ENCODE measurements at regions not wholly inside any gene's neighbourhood (a gene's known extent, or its start where the extent isn't known, plus 50 kb on each side); places are given as distances from the start of the nearest gene placed in this dataset.

DNA sequence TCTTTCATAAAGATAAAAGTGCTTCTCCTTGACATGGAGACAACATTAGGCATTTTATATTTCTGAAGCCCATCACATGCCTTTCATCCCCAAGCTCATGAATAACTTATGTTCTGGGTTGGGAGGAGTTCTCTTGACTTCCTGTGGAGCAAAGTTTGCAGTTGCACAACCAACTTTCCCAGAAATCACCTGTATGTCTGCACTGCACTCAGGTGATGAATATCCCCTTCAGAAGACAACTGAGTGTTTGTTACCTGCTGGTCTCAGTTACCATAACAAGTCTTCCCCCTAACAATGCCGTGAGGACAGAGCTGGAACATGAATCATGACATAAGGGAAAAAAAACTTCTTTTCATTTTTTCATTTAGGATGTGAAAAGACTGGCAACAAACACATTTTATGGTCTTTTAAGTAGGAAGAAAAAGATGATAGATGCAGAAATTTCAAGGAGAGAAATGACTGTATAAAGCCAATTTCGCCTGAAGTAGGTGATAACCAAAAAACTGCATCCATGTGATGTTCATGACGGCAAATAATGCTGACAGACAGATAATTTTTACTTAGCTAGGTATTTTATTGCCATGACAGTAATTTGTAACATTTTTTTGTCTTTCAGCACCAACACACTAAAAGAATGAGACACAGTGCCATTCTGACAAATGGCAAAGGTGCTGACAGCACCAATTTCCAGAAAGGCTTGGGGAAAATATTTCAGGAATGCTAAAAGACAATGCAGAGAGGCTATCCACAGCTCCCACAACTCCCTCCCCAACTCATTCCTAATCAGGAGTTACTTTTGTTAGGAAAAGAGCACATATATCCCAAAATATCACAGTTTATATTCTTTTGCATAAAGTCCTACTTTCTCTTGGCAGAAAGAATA is 656.3 kb downstream of the PRELID2 start:
- H3K4me1 ChIP-seq (ENCODE audit: insufficient read depth, low read length) = no peaks in the 10 kb centered on the region
- no peak overlapping the region for H3K4me3 ChIP-seq (ENCODE audit: low read depth in 1 of 2, low read length in 2 of 2)
- no peak overlapping the region for H3K4me2 ChIP-seq (ENCODE audit: insufficient read depth, low read length)
- H3K36me3 ChIP-seq (ENCODE audit: insufficient read depth, low read length) = no peaks in the 10 kb centered on the region
- TF ChIP-seq, protein P1, sequence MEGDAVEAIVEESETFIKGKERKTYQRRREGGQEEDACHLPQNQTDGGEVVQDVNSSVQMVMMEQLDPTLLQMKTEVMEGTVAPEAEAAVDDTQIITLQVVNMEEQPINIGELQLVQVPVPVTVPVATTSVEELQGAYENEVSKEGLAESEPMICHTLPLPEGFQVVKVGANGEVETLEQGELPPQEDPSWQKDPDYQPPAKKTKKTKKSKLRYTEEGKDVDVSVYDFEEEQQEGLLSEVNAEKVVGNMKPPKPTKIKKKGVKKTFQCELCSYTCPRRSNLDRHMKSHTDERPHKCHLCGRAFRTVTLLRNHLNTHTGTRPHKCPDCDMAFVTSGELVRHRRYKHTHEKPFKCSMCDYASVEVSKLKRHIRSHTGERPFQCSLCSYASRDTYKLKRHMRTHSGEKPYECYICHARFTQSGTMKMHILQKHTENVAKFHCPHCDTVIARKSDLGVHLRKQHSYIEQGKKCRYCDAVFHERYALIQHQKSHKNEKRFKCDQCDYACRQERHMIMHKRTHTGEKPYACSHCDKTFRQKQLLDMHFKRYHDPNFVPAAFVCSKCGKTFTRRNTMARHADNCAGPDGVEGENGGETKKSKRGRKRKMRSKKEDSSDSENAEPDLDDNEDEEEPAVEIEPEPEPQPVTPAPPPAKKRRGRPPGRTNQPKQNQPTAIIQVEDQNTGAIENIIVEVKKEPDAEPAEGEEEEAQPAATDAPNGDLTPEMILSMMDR (IDR thresholded peaks at IDR 0.05; ENCODE audit: borderline replicate concordance, extremely low read depth, low read length, poor library complexity, severe bottlenecking) = no peak
- ATAC-seq (ENCODE audit: insufficient read depth, low read depth) (no peak), DNase-seq (no peak)
- H3K79me2 ChIP-seq (ENCODE audit: insufficient read depth, low read length) = no peaks in the 10 kb centered on the region
- no peaks in the 10 kb centered on the region for H3K9me3 ChIP-seq (ENCODE audit: insufficient read depth, low read length, severe bottlenecking)
- no peak overlapping the region for H3K9ac ChIP-seq (ENCODE audit: low read depth, low read length)
- H3K27me3 ChIP-seq (ENCODE audit: insufficient read depth, low read length, poor library complexity) = no peaks in the 10 kb centered on the region
- no peak overlapping the region for H3K27ac ChIP-seq (ENCODE audit: low read length)
- no peaks in the 10 kb centered on the region for H4K20me1 ChIP-seq (ENCODE audit: insufficient read depth, low read length)
- no peak overlapping the region for H2AFZ ChIP-seq (ENCODE audit: low read depth, low read length)

DNA sequence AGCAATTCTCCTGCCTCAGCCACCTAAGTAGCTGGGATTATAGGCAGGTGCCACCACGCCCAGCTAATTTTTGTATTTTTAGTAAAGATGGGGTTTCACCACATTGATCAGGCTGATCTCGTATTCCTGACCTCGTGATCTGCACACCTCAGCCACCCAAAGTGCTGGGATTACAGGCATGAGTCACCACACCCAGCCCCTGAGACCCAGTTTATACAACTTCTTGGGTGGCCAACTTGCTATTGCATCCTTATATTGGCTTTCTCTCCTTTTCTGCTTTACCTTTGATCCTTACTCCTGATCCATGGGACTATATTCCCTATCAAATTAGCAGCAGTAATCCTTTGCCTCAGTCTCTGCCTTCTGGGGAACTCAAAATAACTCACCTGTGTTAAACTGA is 659.1 kb downstream of the PRELID2 start:
- no peaks in the 10 kb centered on the region for H3K27me3 ChIP-seq (ENCODE audit: insufficient read depth, low read length, poor library complexity)
- no peaks in the 10 kb centered on the region for H3K36me3 ChIP-seq (ENCODE audit: insufficient read depth, low read length)

DNA sequence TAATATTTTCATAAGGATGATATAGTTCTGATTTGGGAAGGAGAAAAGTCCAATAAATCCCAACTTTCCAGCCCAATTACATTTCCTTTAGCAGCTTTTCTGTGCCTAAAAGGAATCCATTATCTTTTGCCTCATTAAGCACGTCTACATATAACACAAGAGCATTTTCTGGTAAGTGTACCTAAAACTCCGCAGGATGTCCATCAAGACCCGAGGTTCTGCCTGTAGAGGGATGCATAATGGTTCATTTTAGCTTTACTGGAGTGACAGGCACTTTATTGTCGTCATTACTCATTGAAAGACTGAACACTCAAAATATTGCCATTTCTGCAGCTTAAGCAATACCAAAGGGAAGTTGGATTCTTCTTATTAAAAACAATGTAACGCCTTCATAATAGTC is 669.0 kb downstream of the PRELID2 start:
- DNase-seq (no peak), ATAC-seq (ENCODE audit: insufficient read depth, low read depth) (no peak)
- Histone ChIP-seq H3K4me1 (ENCODE audit: insufficient read depth, low read length) (no peaks in the 10 kb centered on the region), H4K20me1 (ENCODE audit: insufficient read depth, low read length) (no peaks in the 10 kb centered on the region), H3K27ac (ENCODE audit: low read length) (no peak overlapping the region), H3K79me2 (ENCODE audit: insufficient read depth, low read length) (no peaks in the 10 kb centered on the region), H3K27me3 (ENCODE audit: insufficient read depth, low read length, poor library complexity) (no peaks in the 10 kb centered on the region), H3K4me2 (ENCODE audit: insufficient read depth, low read length) (no peak overlapping the region), H2AFZ (ENCODE audit: low read depth, low read length) (no peak overlapping the region), H3K9me3 (ENCODE audit: insufficient read depth, low read length, severe bottlenecking) (no peaks in the 10 kb centered on the region), H3K36me3 (ENCODE audit: insufficient read depth, low read length) (no peaks in the 10 kb centered on the region), H3K4me3 (ENCODE audit: low read depth in 1 of 2, low read length in 2 of 2) (no peak overlapping the region), H3K9ac (ENCODE audit: low read depth, low read length) (no peak overlapping the region)
- TF ChIP-seq, protein P1 (IDR thresholded peaks at IDR 0.05; ENCODE audit: borderline replicate concordance, extremely low read depth, low read length, poor library complexity, severe bottlenecking) = no peak
- no peak for TF ChIP-seq EZH2 (IDR thresholded peaks at IDR 0.05; ENCODE audit: borderline replicate concordance, low read depth, low read length, severe bottlenecking)

More for the DNA sequence above, 659.1 kb downstream of the PRELID2 start:
- Histone ChIP-seq H3K4me3 (ENCODE audit: low read depth in 1 of 2, low read length in 2 of 2) (no peak overlapping the region), H2AFZ (ENCODE audit: low read depth, low read length) (no peak overlapping the region), H3K27ac (ENCODE audit: low read length) (no peak overlapping the region), H3K9me3 (ENCODE audit: insufficient read depth, low read length, severe bottlenecking) (no peaks in the 10 kb centered on the region), H3K4me1 (ENCODE audit: insufficient read depth, low read length) (no peaks in the 10 kb centered on the region), H3K79me2 (ENCODE audit: insufficient read depth, low read length) (no peaks in the 10 kb centered on the region), H4K20me1 (ENCODE audit: insufficient read depth, low read length) (no peaks in the 10 kb centered on the region), H3K4me2 (ENCODE audit: insufficient read depth, low read length) (no peak overlapping the region), H3K9ac (ENCODE audit: low read depth, low read length) (no peak overlapping the region)
- TF ChIP-seq, protein P1 (IDR thresholded peaks at IDR 0.05; ENCODE audit: borderline replicate concordance, extremely low read depth, low read length, poor library complexity, severe bottlenecking) = no peak
- TF ChIP-seq EZH2 (IDR thresholded peaks at IDR 0.05; ENCODE audit: borderline replicate concordance, low read depth, low read length, severe bottlenecking) = no peak
- ATAC-seq (ENCODE audit: insufficient read depth, low read depth) (no peak), DNase-seq (no peak)
